HG02678 (cell line): ENCODE measurements at regions not wholly inside any gene's neighbourhood (a gene's known extent, or its start where the extent isn't known, plus 50 kb on each side); places are given as distances from the start of the nearest gene placed in this dataset.

Source experiments
- ATAC-seq: cut with Tn5 transposase; IDR thresholded peaks from one replicate; pipeline ENCODE4 v1.9.1; 2021; ENCODE audit warnings: mild to moderate bottlenecking, moderate library complexity; ENCODE audit not compliant: unreplicated experiment

DNA sequence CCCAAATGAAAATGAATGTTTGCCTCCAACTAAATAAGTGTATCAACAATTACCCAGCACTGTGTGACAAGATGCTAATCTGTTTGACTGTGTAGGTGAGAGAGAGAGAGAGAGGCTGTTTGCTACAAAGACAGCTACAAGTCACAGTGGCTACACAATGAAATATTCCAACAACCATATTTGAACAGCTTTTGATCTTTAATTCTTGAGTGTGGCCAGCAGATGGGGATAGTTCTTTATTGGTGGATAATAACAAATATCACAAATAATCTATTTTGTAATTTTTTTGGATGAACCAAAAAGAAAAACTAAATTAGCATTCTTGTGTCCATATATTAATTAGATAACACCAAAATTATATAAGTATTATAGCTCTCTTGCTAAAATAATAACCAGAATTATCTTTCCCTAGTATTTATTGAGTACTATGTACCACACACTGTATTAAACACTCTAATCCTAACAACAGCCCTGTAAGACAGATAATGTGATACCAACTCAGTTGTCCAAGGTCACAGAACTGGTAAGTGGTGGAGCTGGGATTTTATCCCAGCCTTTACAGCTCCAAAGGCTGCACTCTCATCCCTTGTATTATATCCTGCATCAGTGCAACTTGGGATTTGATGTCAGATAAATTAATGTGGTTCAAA, 61.9 kb upstream of the C3orf80 start:
- no peak for ATAC-seq

DNA sequence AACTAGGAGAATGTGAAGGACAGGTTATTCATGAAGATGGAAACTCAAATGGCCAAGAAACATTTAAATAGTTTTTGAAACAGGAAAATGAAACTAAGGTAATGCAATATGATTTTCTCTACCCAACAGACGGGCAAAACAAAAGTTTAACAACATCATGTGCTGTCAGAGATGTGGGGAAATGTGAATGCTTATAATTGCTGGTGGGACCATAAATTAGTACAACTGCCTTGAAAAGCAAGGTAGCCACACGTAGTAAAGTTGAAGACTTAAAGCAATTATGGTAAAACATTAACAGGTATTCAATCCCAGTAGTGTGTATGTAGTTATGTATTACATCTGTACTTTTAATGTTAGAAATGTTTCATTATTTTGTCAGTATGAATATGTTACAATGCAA, 57.0 kb upstream of the C3orf80 start:
- ATAC-seq: no peak

DNA sequence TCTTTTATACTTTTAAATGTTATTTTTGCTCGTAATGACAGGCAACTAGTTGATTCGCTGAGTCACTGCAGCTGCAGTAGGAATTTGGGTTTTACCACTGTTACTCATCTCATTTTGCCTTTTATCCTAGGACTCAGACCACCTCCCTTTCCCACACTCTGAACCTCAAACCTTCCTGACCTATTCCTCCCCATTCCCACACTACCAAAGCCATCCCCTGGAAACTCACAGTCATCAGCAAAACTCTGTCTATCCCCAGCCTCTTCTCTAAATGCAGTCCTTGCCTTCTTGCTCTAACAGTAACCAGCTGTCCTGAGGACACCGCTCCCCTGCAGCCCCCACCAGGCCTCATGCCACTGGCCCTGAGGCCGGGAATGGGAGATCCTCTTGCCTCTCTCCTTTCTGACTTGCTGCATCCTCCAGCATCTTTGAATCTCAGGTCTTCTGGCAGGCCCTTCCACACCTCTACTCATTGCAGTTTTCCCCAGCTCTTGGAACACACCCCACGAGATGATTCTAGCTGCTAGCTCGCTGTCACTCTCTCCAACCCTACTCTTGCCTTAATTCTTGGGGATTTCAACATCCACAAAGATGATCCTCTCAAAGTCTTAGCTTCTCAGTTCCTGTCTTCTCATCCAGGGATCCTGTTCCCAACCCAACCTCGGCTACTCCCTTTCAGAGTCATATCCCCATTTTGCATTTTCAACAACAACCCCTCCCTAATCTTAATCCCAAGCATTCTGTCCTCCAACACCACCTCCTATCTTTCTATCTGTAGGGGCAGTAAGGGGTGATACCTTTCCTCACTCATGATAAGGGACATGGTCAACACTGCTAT, 55.9 kb upstream of the C3orf80 start:
- no peak for ATAC-seq

DNA sequence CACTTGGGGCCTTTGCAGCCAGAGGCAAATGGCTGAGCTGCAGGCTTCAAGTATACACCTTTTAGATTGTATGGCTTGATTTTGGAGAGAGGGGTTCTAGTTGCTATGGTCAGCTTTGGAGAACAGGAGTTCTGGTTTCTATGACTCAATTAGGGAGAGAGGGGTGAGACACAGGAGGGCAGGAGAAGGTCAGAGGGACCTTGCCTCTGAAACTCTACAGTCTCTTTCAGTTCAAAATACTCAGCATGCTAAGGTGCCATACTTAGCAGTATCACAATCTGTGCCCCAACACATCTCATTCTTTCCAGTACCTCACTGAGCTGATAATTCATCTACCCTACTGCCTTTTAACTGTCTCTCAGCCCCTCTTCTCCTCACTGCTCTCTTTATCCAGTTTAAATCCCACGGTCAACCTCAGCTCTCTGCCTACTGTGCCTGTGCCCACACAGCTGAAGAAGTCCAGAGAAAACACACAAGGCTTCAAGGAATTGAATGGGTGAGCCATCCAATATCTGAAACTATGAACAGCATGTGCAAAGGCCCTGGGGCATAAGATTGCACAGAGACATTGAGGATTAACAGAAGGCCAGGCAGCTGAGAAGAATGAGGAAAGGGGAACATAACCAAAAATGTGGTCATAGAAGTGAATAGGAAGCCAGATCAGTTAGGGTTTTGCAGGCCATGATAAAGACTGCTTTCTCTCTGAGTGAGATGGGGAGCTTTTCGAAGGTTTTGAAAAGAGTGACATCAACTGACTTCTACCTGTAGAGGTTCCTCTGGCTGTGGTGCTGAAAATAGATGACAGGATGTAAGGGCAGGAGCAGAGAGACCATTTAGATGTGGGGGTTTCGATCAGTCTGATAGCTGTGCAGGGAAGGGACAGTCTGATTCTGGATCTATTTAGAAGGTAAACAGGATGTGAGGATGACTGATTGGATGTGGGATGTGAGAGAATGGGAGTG, 54.5 kb upstream of the C3orf80 start:
- peak; percentile 67 for ATAC-seq

DNA sequence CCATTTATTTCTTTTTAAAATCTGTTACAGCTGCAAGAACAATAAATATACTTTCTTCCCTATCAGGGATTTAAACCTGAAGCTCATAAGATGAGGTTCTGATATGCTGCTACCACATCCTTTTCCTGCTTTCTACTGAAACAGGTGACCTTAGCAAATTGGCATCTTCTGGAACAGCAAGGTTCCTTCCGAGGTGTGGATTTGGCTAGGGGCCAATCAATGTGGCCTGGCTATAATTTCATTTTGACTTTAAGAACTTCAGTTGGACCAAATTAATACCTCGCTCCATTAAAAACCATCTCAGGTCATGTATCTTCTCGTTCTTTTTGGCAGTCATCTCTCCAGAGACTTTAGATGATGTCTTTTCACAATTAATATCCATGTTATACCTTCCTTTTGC, 53.4 kb upstream of the C3orf80 start:
- ATAC-seq: no peak

DNA sequence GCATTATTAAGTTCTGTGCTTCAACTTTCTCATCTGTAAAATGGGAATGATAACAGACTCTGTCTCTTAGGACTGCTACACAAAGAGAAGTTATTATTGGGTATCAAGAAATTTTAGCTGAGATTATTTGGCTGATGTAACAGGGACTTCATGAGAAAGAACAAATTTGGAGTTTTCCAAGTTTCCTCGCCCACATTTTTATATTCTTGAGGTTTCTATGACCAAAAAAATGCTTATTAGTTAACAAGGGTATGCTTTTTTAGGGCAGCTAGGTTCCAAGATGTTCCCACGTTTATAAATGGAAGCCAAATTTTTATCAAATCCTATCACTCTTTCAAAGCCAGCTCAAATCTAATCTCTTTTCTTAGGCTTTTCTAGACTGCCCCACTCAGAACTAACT, 50.6 kb upstream of the C3orf80 start:
- no peak for ATAC-seq
